OCI-LY1 (cell line): ENCODE measurements at regions not wholly inside any gene's neighbourhood (a gene's known extent, or its start where the extent isn't known, plus 50 kb on each side); places are given as distances from the start of the nearest gene placed in this dataset.

ENCODE experiments used
- H2AFZ ChIP-seq: fragments of 200-600 bp; sonication (generic), shearing (Covaris generic); 2 replicates; pipeline ENCODE4 v1.6.0; 2014; ENCODE audit warnings: antibody characterized with exemption, mild to moderate bottlenecking, low read length
- H3F3A ChIP-seq: fragments of 200-600 bp; sonication (generic), shearing (Covaris generic); 2 replicates; pipeline ENCODE4 v1.6.0; 2014; ENCODE audit warnings: mild to moderate bottlenecking, antibody characterized with exemption, low read length, moderate library complexity; ENCODE audit not compliant: insufficient read depth
- H3K27ac ChIP-seq: fragments of 200-600 bp; sonication (generic); 2 replicates; pipeline ENCODE4 v1.5.1; 2014; ENCODE audit warnings: low read length, mixed run types, mild to moderate bottlenecking, low read depth; ENCODE audit not compliant: poor library complexity, severe bottlenecking
- H3K27me3 ChIP-seq: fragments of 200-600 bp; sonication (generic); 2 replicates; pipeline ENCODE4 v1.6.0; 2014; ENCODE audit warnings: antibody characterized with exemption, mild to moderate bottlenecking, low read length, moderate library complexity; ENCODE audit not compliant: insufficient read depth
- H3K36me3 ChIP-seq: fragments of 200-600 bp; sonication (generic); 2 replicates; pipeline ENCODE4 v1.6.1; 2014; ENCODE audit warnings: mild to moderate bottlenecking, antibody characterized with exemption, low read length, moderate library complexity, mixed read lengths; ENCODE audit not compliant: insufficient read depth
- H3K4me1 ChIP-seq: fragments of 200-600 bp; sonication (generic); 2 replicates; pipeline ENCODE4 v1.5.1; 2014; ENCODE audit warnings: mild to moderate bottlenecking, low read length, moderate library complexity; ENCODE audit not compliant: insufficient read depth, severe bottlenecking
- H3K4me2 ChIP-seq: fragments of 200-600 bp; sonication (generic), shearing (Covaris generic); 2 replicates; pipeline ENCODE4 v1.6.1; 2014; ENCODE audit warnings: low read length
- H3K4me3 ChIP-seq: fragments of 200-600 bp; sonication (generic); 2 replicates; pipeline ENCODE4 v1.5.1; 2014; ENCODE audit warnings: low read length, low read depth, mild to moderate bottlenecking, mixed read lengths; ENCODE audit not compliant: poor library complexity, severe bottlenecking
- H3K79me2 ChIP-seq: fragments of 200-600 bp; shearing (Covaris generic); 2 replicates; pipeline ENCODE4 v1.6.1; 2016; ENCODE audit warnings: mixed run types, low read length, mixed read lengths; ENCODE audit not compliant: insufficient read depth
- H3K9ac ChIP-seq: fragments of 200-600 bp; sonication (generic), shearing (Covaris generic); 2 replicates; pipeline ENCODE4 v1.6.1; 2014; ENCODE audit warnings: mild to moderate bottlenecking, low read length, mixed read lengths
- H3K9me2 ChIP-seq: fragments of 200-600 bp; sonication (generic), shearing (Covaris generic); 2 replicates; pipeline ENCODE4 v1.6.1; 2014; ENCODE audit warnings: low read depth, mild to moderate bottlenecking, low read length, mixed read lengths
- H3K9me3 ChIP-seq: fragments of 200-600 bp; shearing (Covaris generic); 2 replicates; pipeline ENCODE4 v1.6.1; 2014; ENCODE audit warnings: low read length, mixed read lengths
- H4K20me1 ChIP-seq: fragments of 200-600 bp; sonication (generic), shearing (Covaris generic); 2 replicates; pipeline ENCODE4 v1.6.0; 2016; ENCODE audit warnings: mild to moderate bottlenecking, low read length; ENCODE audit not compliant: insufficient read depth
- EZH2 ChIP-seq: fragments of 200-600 bp; sonication (generic), shearing (Covaris generic); IDR thresholded peaks from 2 replicates; pipeline ENCODE4 v1.8.0; 2017; ENCODE audit warnings: borderline replicate concordance, mixed run types, mild to moderate bottlenecking, antibody characterized with exemption, low read length, moderate library complexity, mixed read lengths
- TF ChIP-seq, protein P1 (sequence below): fragments of 200-600 bp; sonication (generic), shearing (Covaris generic); IDR thresholded peaks from 2 replicates; pipeline ENCODE4 v1.5.1; 2017; ENCODE audit warnings: mild to moderate bottlenecking, antibody characterized with exemption, low read length, moderate library complexity, mixed read lengths

DNA sequence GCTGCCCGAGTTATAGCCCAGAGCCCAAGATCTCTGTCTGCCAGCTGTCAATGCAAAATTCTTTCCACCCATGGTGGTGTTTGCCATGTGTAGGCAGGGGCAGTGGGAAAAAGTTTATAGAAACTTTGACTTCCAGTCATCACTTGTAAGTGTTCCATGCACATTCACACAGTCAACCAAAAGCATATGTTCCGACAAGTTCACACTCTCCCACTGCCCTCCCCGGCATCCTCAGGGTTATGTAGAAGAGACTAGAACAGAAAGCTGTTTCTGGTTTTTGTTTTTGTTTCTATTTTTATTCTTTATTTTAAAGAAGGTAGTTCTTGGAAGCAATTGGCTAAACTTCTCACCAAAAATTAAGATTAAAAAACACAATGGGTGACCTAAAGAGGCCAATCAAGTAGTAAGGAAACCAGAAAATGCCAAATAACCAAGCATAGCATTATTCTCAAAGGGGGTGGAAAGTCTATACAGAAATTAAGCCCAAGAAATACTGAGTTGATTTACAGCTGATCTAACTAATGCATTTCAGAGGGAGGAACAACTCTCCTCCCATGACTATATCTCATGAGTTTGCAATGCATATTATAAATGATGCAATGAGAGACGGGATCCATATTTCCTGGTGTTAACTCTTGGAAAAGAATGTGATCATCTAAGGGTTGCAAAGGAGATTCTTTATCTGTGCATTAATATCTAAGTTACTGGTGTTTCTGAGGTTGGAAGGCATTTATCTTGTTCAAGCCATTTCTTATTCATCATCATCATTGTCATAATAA lies 91.5 kb upstream of the ETS2 start:
- Histone ChIP-seq H3K27me3 (no peaks in the 10 kb centered on the region), H4K20me1 (no peaks in the 10 kb centered on the region), H3F3A (no peaks in the 10 kb centered on the region), H3K9me2 (no peaks in the 10 kb centered on the region), H3K36me3 (no peaks in the 10 kb centered on the region), H3K4me2 (no peak overlapping the region), H3K27ac (no peak overlapping the region), H3K4me1 (no peaks in the 10 kb centered on the region), H3K4me3 (no peak overlapping the region), H3K9me3 (no peaks in the 10 kb centered on the region), H3K9ac (no peak overlapping the region), H3K79me2 (no peaks in the 10 kb centered on the region), H2AFZ (no peak overlapping the region)
- TF ChIP-seq, protein P1, sequence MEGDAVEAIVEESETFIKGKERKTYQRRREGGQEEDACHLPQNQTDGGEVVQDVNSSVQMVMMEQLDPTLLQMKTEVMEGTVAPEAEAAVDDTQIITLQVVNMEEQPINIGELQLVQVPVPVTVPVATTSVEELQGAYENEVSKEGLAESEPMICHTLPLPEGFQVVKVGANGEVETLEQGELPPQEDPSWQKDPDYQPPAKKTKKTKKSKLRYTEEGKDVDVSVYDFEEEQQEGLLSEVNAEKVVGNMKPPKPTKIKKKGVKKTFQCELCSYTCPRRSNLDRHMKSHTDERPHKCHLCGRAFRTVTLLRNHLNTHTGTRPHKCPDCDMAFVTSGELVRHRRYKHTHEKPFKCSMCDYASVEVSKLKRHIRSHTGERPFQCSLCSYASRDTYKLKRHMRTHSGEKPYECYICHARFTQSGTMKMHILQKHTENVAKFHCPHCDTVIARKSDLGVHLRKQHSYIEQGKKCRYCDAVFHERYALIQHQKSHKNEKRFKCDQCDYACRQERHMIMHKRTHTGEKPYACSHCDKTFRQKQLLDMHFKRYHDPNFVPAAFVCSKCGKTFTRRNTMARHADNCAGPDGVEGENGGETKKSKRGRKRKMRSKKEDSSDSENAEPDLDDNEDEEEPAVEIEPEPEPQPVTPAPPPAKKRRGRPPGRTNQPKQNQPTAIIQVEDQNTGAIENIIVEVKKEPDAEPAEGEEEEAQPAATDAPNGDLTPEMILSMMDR: no peak
- no peak for TF ChIP-seq EZH2

DNA sequence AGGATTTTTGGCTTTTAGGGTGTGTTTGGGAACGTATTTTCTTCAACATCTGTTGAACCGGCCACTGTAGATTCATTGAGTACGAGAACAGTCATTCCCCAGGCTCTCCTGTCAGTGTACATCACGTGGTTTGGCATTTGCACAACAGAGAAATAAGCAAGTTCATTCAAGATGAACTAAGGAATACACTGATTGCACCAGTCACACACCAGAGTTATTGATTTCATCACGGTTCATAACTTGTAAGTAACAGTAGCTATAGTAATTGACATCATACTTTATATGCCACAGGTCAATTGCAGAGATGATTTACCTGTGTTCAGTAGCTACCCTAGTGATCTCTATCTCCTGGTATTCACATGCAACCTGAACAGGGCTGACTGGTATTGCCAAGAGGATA lies 90.7 kb upstream of the ETS2 start:
- Histone ChIP-seq H3K9me3 (no peaks in the 10 kb centered on the region), H3K9me2 (no peaks in the 10 kb centered on the region), H4K20me1 (no peaks in the 10 kb centered on the region), H3K9ac (no peak overlapping the region), H3K27me3 (no peaks in the 10 kb centered on the region), H2AFZ (no peak overlapping the region), H3K4me3 (no peak overlapping the region), H3F3A (no peaks in the 10 kb centered on the region), H3K79me2 (no peaks in the 10 kb centered on the region), H3K4me2 (no peak overlapping the region), H3K36me3 (no peaks in the 10 kb centered on the region), H3K27ac (no peak overlapping the region), H3K4me1 (no peaks in the 10 kb centered on the region)
- TF ChIP-seq, protein P1: no peak
- TF ChIP-seq EZH2: no peak

DNA sequence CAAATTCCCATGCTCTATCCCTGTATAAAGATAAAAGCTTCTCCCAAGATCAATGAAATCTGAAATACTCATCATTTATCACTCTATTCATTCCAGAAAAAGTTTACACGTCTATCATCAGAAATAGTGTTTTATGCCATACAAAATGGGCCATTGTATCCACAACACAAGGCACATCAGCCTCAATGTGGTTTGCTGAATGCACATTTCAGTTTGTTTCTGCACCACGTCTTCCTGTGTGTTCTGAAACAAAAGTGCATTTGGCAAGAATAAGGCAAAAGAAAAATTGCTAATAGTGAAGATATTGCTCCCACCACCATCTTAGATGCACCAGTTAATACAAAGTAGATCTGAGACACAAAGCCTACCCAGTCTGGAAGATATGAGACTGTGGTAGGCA lies 89.6 kb upstream of the ETS2 start:
- Histone ChIP-seq H3F3A (no peaks in the 10 kb centered on the region), H3K9ac (no peak overlapping the region), H3K9me3 (no peaks in the 10 kb centered on the region), H3K9me2 (no peaks in the 10 kb centered on the region), H2AFZ (no peak overlapping the region), H3K4me3 (no peak overlapping the region), H3K27me3 (no peaks in the 10 kb centered on the region), H3K4me2 (no peak overlapping the region), H3K4me1 (no peaks in the 10 kb centered on the region), H4K20me1 (no peaks in the 10 kb centered on the region), H3K27ac (no peak overlapping the region), H3K79me2 (no peaks in the 10 kb centered on the region), H3K36me3 (no peaks in the 10 kb centered on the region)
- no peak for TF ChIP-seq EZH2
- TF ChIP-seq, protein P1: no peak
